PFSK-1 (cell line): ENCODE measurements at regions not wholly inside any gene's neighbourhood (a gene's known extent, or its start where the extent isn't known, plus 50 kb on each side); places are given as distances from the start of the nearest gene placed in this dataset.

Experiments
- FOXP2 ChIP-seq: optimal IDR thresholded peaks from 2 replicates; pipeline ENCODE3; 2011; ENCODE audit warnings: borderline replicate concordance, control low read depth, inconsistent platforms; ENCODE audit not compliant: insufficient read depth; ENCODE audit errors: extremely low read length, extremely low read depth
- POLR2AphosphoS5 ChIP-seq: IDR thresholded peaks from 2 replicates; pipeline ENCODE4 v1.6.1; 2012; ENCODE audit warnings: low read depth, mild to moderate bottlenecking, control low read depth, low read length, moderate library complexity
- SIN3A ChIP-seq: IDR thresholded peaks from 2 replicates; pipeline ENCODE4 v1.6.1; 2012; ENCODE audit warnings: mild to moderate bottlenecking, low read length, moderate library complexity, borderline replicate concordance; ENCODE audit not compliant: insufficient read depth
- TAF1 ChIP-seq: IDR thresholded peaks from 2 replicates; pipeline ENCODE4 v1.6.1; 2012; ENCODE audit warnings: low read length, control low read depth, borderline replicate concordance; ENCODE audit not compliant: insufficient read depth
- TF ChIP-seq, protein P1 (sequence below), 2 experiments: IDR thresholded peaks; 2 replicates each; pipeline versions ENCODE4 v1.6.1 to v1.8.0; 2011 to 2012; ENCODE audit warnings: low read depth in 2 of 2, low read length in 2 of 2, control low read depth in 1 of 2, inconsistent platforms in 1 of 2, mild to moderate bottlenecking in 1 of 2, moderate library complexity in 1 of 2; ENCODE audit not compliant: insufficient read depth in 1 of 2

DNA sequence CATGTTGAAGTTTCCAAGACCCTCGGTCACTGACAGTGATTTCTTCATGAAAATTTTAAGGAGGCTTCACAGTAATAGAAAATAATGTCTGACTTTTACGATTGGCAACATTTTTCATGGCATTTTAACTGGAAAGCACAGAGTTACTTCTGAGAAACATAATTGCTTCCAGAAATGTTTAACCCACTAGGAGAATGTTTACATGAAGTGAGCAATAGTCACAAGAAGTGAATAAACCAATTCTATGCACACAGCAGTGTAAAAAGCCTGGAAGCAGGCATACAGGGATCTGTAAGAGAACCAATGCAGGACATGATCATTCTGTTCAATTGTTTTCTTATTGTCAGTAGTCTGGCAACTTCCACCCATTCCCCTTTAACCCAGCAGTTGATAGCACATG, 316.2 kb upstream of the CXADR start:
- TF ChIP-seq POLR2AphosphoS5 (no peak), SIN3A (no peak), TAF1 (no peak), FOXP2 (no peak)
- TF ChIP-seq, protein P1, sequence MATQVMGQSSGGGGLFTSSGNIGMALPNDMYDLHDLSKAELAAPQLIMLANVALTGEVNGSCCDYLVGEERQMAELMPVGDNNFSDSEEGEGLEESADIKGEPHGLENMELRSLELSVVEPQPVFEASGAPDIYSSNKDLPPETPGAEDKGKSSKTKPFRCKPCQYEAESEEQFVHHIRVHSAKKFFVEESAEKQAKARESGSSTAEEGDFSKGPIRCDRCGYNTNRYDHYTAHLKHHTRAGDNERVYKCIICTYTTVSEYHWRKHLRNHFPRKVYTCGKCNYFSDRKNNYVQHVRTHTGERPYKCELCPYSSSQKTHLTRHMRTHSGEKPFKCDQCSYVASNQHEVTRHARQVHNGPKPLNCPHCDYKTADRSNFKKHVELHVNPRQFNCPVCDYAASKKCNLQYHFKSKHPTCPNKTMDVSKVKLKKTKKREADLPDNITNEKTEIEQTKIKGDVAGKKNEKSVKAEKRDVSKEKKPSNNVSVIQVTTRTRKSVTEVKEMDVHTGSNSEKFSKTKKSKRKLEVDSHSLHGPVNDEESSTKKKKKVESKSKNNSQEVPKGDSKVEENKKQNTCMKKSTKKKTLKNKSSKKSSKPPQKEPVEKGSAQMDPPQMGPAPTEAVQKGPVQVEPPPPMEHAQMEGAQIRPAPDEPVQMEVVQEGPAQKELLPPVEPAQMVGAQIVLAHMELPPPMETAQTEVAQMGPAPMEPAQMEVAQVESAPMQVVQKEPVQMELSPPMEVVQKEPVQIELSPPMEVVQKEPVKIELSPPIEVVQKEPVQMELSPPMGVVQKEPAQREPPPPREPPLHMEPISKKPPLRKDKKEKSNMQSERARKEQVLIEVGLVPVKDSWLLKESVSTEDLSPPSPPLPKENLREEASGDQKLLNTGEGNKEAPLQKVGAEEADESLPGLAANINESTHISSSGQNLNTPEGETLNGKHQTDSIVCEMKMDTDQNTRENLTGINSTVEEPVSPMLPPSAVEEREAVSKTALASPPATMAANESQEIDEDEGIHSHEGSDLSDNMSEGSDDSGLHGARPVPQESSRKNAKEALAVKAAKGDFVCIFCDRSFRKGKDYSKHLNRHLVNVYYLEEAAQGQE (IDR thresholded peaks at IDR 0.05; ENCODE audit: insufficient read depth in 1 of 2, low read depth in 2 of 2, low read length in 2 of 2) = no peak

DNA sequence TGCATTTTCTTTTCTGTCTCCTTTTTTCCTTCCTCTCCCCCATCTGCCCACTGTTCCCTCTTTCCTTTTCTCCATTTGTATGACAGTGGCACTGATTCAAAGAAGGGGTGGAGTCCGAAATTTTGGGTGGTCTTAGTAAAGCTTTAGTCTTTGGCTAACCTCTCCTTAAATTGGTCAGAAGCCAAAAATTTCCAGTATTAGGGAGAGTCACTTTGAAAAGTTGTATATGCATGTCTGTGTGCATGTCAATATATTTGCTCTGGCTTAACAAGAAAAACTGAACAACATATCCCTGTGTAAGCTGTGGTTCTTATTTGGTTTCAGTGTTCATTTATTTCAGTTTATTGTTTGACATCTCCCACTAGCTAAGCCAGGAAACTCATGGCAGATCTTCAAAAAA, 314.8 kb upstream of the CXADR start:
- no peak for TF ChIP-seq SIN3A
- TF ChIP-seq, protein P1 (IDR thresholded peaks at IDR 0.05; ENCODE audit: insufficient read depth in 1 of 2, low read depth in 2 of 2, low read length in 2 of 2) = no peak
- no peak for TF ChIP-seq FOXP2
- no peak for TF ChIP-seq TAF1
- no peak for TF ChIP-seq POLR2AphosphoS5

DNA sequence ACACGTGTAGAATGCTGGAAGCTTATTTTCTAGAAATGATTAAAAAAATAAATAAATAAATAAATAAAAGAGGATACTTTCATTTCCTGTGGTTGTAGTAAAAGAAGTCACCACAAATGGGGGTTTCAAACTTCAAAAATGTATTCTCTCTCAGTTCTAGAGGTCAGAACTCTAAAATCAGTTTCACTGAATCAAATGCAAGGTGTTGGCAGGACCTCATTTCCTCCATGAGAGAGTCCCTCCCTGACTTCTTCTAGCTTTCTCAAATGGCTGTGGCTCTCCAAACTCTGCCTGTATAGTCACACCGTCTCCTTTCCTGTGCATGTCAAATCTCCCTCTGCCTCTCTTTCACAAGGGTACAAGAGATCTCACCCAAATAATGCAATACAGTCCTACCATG, 312.6 kb upstream of the CXADR start:
- TF ChIP-seq SIN3A (no peak), TAF1 (no peak), POLR2AphosphoS5 (no peak), FOXP2 (no peak)
- TF ChIP-seq, protein P1 (IDR thresholded peaks at IDR 0.05; ENCODE audit: insufficient read depth in 1 of 2, low read depth in 2 of 2, low read length in 2 of 2) = no peak

DNA sequence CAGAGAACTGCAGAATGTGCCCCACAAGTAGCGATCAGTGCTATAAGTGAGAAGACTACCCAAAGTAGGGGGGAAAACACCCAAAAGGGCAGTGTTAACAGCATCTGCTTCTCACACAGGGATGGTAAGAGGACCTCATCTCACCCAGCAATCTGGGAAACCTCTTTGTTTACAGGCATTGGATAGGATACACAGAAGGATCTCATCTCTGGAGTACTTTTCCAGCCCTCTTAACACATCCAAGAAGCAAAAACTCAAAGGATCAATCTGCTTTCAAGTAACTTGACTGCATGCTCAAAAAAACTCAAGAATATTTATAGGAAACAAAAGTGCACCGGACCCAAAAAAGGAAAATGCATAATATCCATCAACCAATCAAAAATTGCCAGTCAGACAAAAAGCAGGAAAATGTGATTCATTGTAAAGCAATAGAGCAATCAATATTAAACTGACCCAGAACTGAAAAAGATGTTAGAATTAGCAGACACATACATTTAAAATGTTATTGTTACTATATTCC, 311.0 kb upstream of the CXADR start:
- no peak for TF ChIP-seq FOXP2
- no peak for TF ChIP-seq TAF1
- TF ChIP-seq SIN3A = no peak
- no peak for TF ChIP-seq POLR2AphosphoS5
- TF ChIP-seq, protein P1 (IDR thresholded peaks at IDR 0.05; ENCODE audit: insufficient read depth in 1 of 2, low read depth in 2 of 2, low read length in 2 of 2) = no peak

DNA sequence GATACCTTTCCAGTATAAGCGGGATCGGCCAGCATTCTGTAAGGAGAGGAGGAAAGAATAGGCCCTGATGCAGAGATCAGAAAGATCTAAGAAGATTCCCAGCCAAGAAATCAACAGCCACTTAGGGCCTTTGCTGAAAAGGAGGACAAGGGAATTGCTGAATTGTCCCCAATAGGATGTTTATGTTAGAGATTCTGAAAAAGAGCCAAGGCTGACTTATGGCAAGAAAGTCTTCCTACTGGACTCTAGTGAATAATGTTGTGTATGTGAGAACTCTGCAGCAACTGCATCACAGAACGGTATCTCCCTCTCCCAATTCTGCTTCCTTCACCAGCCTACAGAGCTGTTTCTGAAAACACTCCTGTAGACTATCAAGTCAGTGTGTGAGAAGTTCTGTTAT, 298.0 kb upstream of the CXADR start:
- TF ChIP-seq TAF1 = no peak
- TF ChIP-seq FOXP2 = no peak
- no peak for TF ChIP-seq SIN3A
